GM18858 (cell line): ENCODE measurements at regions not wholly inside any gene's neighbourhood (a gene's known extent, or its start where the extent isn't known, plus 50 kb on each side); places are given as distances from the start of the nearest gene placed in this dataset.
"Not testable (repeated sequence)": the region's sequence is repeated elsewhere in the genome, so short reads cannot be mapped to it uniquely, and the experiment has no call there.

Experiments
- ATAC-seq: cut with Tn5 transposase; IDR thresholded peaks from one replicate; pipeline ENCODE4 v1.9.1; 2021; ENCODE audit not compliant: unreplicated experiment

GRCh38 chr10:62694537-62695126 lies 109.9 kb upstream of the ADO start:
- no peak for ATAC-seq

- no peak for ATAC-seq
Measured at GRCh38 chr10:62696798-62697197, 107.7 kb upstream of the ADO start.

- no peak for ATAC-seq
Measured at GRCh38 chr10:62699148-62699547, 105.4 kb upstream of the ADO start.

GRCh38 chr10:62704121-62704520 lies 100.4 kb upstream of the ADO start:
- ATAC-seq = not testable (repeated sequence)

GRCh38 chr10:62705789-62706188 lies 98.7 kb upstream of the ADO start:
- ATAC-seq = no peak

- ATAC-seq = peak; percentile 81
Measured at GRCh38 chr10:62707810-62708209, 96.7 kb upstream of the ADO start.

GRCh38 chr10:62708569-62708968 lies 96.0 kb upstream of the ADO start:
- ATAC-seq = no peak

- ATAC-seq = no peak
Measured at GRCh38 chr10:62709200-62709599, 95.3 kb upstream of the ADO start.

- no peak for ATAC-seq
Measured at GRCh38 chr10:62710182-62710581, 94.3 kb upstream of the ADO start.

- ATAC-seq = no peak
Measured at GRCh38 chr10:62715383-62715782, 89.1 kb upstream of the ADO start.

GRCh38 chr10:62718585-62718984 lies 85.9 kb upstream of the ADO start:
- no peak for ATAC-seq

- ATAC-seq = no peak
Measured at GRCh38 chr10:62719061-62719460, 85.5 kb upstream of the ADO start.

GRCh38 chr10:62721687-62722086 lies 82.8 kb upstream of the ADO start:
- ATAC-seq = no peak

GRCh38 chr10:62723375-62723774 lies 81.1 kb upstream of the ADO start:
- no peak for ATAC-seq

- ATAC-seq = no peak
Measured at GRCh38 chr10:62724465-62724864, 80.1 kb upstream of the ADO start.

- peak; percentile 96 for ATAC-seq
Measured at GRCh38 chr10:62726142-62726541, 78.4 kb upstream of the ADO start.

GRCh38 chr10:62726638-62727037 lies 77.9 kb upstream of the ADO start:
- ATAC-seq = no peak

- ATAC-seq = no peak
Measured at GRCh38 chr10:62727934-62728333, 76.6 kb upstream of the ADO start.

GRCh38 chr10:62728479-62728878 lies 76.0 kb upstream of the ADO start:
- ATAC-seq = no peak

GRCh38 chr10:62732841-62733653 lies 71.5 kb upstream of the ADO start:
- peak; percentile 83 for ATAC-seq

GRCh38 chr10:62733654-62734293 lies 70.7 kb upstream of the ADO start:
- no peak for ATAC-seq

- ATAC-seq = no peak
Measured at GRCh38 chr10:62734781-62735463, 69.6 kb upstream of the ADO start.
